ENCODE measurements at regions not wholly inside any gene's neighbourhood (a gene's known extent, or its start where the extent isn't known, plus 50 kb on each side); places are given as distances from the start of the nearest gene placed in this dataset.

- TF ChIP-seq CTCF (IDR thresholded peaks at IDR 0.05) (no peak), POLR2A (IDR thresholded peaks at IDR 0.05) (no peak)
These were observed 164.1 kb downstream of the LSM5 start for GRCh38 chr7:32326078-32326477.

All from suprapubic skin (tissue), 3 donors.